NCI-H1092 treated with DMSO at 0.1 percent for 48 hours (cell line): ENCODE measurements at regions not wholly inside any gene's neighbourhood (a gene's known extent, or its start where the extent isn't known, plus 50 kb on each side); places are given as distances from the start of the nearest gene placed in this dataset.
"Not testable (repeated sequence)": the region's sequence is repeated elsewhere in the genome, so short reads cannot be mapped to it uniquely, and the experiment has no call there.

Experiments used
- DNase-seq: peaks from one replicate; lab custom pipeline; 2025; lab: John Stamatoyannopoulos, UW

DNA sequence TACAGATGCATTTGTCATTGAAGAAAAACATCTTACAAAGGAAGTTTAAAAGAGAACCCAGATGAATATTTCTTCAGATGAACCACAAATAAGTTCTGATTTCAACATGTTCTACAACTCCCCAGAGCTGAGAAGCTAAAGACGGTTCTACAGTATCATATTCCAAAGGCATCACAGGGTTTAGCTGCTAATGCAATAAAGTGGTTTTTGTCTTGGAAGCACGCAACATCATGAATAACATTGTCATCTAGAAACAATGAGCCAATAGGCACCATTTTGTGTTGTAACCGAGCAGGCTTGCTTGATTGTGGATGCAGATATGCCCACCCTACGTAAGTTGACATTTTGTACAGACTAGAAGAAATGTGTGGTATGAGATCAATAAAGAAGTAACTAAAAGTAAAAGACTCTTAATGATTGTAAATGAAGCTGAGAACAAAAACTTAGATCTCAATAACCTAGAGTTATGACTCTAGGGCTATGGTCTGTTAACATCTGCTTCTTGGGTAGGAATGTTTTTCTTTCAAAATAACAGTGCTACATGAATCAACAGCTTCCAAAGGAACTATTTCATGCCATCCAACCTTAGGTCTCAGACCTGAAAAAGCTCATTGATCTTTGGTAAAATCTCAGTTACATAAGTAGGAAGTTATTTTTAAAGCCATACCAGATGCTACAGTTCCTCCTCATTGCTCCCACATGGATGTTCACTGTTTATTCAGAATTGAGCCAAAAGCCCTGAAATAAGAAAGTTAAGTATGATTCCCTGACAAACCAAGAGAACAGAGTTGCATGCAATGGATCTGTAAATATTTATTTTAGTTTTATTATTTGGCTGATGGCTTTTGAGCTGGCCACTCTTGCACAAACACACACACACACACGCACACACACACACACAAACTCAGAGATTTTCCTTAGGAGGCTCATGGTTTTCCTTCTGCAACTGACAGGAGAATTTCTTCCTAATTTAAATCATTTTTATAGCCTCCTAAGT is 118.7 kb upstream of the SLCO6A1 start:
- DNase-seq, result no peak

GRCh38 chr5:102622262-102622661 is 123.5 kb upstream of the SLCO6A1 start:
- no peak for DNase-seq

- no peak for DNase-seq
Measured at GRCh38 chr5:102623329-102624065, 124.7 kb upstream of the SLCO6A1 start.

- peak; percentile 5 for DNase-seq
Measured at GRCh38 chr5:102624405-102624804, 125.6 kb upstream of the SLCO6A1 start.

DNA sequence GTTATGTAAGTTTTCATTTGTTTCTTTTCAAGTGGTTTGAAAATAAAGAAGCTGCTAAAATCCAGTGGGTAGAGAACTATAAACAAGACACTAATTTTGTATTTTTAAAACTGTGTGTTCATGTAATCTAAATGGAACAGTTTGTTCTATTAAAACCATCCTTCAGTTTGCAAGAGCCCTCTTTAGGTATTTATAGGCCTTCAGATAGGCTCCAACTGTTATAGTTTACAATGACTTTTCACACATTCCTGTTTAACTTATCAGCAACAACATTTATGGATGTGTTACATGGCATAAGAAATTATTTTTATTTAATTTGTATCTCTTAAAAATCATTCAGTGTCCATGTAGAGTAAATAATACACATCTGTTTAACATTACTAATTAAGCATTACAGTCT is 126.7 kb upstream of the SLCO6A1 start:
- no peak for DNase-seq

GRCh38 chr5:102625928-102626327 is 127.1 kb upstream of the SLCO6A1 start:
- DNase-seq, result no peak

DNA sequence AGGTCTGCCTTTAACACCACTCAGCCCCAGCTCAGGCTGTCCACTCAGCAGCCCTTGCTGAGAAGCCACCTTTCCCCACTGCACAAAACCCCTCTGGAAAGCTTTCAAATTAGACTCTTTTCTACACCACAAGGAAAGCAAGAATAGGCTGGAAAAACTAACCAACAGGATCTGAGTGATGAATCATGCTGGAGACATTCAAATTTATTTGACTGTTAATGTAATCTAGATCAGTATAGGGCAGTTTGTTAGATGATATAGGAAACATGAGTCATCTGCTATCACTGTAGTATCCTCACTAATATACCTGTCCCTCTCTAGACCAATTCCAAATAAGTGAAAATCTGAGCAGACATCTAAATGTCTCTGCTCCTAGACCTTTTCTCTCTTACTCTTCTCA is 127.8 kb upstream of the PAM start:
- DNase-seq, result no peak

- no peak for DNase-seq
Measured at GRCh38 chr5:102628441-102629175, 126.5 kb upstream of the PAM start.

DNA sequence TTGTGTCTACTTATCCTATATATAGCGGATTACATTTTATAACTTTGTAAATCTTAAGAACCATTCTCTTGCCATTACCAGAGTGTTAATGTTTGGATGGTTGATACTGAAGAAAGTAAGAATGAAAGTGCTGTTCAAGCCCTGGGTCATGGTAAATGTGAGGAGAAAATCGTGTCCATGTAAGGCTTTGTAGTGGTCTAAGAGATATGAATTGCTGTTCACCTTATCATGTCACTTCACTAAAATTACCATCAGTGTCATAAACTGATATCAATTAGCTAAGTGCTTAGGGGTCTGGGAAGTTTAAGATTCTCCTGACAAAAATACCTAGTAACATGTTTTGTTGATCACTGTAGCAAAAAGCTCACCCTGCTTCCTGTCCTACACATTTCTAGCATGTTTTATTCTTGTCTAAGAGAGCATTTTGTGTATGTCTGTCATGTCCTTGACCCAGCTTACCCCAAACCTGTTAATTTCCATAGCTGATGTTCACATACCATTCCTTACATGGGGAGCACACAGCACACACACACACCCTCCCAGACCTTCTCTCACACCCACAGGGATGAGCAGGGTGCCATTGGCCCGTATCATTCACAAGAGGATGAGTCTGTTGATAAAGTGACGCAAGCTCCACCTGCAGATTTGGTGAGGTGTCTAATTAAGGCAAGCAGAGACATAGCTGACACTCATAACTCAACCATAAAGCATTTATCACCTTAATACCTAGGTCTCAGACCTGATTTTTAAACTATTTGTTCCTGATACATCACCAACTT is 125.1 kb upstream of the PAM start:
- no peak for DNase-seq

DNA sequence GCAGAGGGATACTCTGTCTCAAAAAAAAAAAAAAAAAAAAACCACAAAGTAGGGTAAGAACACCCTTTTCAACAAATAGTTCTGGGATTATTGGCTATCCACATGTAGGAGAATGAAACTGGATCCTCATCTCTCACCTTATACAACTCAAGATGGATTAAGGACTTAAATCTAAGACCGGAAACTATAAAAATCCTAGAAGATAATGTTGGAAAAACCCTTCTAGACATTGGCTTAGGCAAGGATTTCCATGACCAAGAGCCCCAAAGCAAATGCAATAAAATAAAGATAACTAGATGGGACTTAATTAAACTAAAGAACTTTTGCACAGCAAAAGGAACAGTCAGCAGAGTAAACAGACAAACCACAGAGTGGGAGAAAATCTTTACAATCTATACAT is 119.7 kb upstream of the PAM start:
- not testable (repeated sequence) for DNase-seq

GRCh38 chr5:102638316-102638715 is 116.8 kb upstream of the PAM start:
- no peak for DNase-seq

GRCh38 chr5:102638912-102639652 is 116.0 kb upstream of the PAM start:
- DNase-seq, result no peak

DNA sequence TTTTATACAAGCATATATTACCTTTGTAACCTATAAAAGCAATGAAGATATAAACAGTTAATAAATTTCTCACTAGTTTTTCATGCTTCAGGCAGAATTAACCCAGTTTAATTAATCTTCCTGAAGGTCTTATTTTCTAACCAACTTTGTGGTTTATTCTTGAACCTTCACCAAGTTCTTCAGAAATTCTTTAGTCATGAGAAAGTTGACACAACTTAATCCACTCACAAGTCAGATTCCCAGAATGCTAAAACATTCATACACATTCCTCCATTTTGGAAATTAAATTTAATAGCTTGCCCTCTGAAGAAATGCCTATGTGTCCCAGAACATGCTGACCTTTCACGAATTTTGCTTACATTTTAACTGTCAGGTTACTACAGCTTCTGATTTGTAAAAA is 105.4 kb upstream of the PAM start:
- no peak for DNase-seq

DNA sequence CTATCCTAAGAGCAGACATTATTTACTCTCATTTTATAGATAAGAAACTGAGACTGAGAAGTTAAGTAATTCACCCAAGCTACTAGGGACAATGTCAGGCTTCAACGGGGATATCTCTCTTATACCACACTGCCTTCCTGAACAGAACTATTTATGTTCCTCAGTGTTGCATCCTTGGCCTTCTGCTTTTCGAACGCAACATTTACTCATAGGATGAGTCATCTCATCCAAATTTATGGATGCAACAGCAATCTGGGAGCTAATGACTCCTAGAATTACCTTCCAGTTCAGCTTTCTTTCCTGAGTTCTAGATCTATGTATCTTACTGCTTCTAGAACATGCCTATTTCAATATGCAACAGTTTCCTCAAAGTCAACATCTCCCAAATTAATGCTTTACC is 103.6 kb upstream of the PAM start:
- no peak for DNase-seq

DNA sequence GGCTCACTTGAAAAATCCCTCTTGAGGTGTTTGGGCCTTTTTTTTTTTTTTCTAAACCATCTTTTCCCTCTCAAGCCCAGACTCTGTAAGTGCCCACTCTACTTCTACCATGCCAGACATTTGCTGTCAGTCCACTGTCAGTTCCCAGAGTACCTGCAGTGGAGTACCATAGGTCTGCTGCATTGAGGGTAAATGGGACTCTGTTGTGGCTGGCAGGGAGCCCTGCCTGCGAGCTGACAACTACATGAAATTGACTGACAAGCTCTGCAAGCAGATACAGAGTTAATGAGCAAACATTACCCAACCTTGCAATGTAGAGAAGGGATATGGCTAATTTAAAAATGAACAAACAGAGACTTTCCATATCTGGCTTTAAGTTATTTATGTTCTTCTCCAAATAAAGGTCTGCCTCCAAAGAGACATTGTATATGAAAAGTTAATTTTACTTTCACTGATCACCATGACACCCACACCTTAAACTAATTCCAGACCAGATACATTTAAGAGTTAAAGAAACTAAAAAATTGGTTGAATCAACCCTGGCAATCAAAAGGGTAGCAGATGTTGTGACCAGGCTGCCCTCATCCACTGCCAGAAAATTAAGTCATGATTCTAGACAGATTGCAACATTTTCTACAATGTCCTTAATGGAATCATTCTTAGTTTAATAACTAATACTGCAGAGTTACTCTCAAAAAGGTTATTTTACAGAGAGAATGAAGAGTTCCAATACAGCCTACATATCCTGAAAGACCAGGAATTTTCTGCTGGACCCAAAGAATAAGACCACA is 100.4 kb upstream of the PAM start:
- DNase-seq, result peak; percentile 25

GRCh38 chr5:102659151-102659550 is 96.0 kb upstream of the PAM start:
- no peak for DNase-seq

- DNase-seq, result no peak
Measured at GRCh38 chr5:102660111-102660510, 95.0 kb upstream of the PAM start.

DNA sequence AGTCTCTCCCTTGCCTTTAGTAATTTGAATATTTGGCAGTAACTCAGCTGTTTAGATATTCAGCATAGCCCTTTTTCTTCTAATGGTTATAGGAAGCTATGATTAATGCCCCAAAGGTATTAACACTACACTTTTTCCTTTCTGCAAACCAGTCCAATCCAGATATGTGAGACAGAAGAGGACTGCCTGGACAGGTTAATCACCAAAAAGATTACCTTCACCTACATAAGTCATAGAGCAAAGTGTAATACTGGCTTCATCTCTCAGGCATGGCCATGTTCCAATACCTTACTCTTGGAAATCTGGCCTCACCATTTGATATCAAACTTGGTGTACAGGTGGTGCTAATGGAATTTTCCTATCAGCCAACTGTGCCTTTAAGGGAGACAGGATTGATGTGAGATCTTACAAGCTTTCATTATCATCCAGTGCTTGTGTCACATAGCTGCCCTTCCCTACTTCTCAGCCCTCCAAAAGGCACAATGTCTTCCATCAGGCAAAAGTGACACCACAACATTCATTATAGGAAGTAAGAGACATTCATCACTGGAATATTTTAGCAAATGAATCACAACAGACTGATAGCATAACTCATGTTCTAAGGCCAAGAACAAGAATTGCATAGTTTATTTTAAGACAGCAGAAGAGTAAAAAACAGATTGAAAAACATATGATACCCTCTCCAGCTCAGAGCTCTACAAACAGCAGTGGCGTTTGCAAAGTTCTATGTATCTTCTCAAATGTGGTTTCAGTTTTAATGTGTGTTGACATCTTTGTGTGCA is 91.2 kb upstream of the PAM start:
- no peak for DNase-seq

GRCh38 chr5:102664616-102665335 is 90.3 kb upstream of the PAM start:
- DNase-seq, result peak; percentile 19
